ENCODE measurements at regions not wholly inside any gene's neighbourhood (a gene's known extent, or its start where the extent isn't known, plus 50 kb on each side); places are given as distances from the start of the nearest gene placed in this dataset.

- Histone ChIP-seq H3K4me1 (peaks cover 0 to 8% (median 0%) of the 10 kb centered on the region in 6 donors), H3K36me3 (no peaks in the 10 kb centered on the region), H3K27me3 (replicated peaks in 1 of 7) (no peaks in the 10 kb centered on the region), H3K27ac (no peak overlapping the region), H3K9me3 (no peaks in the 10 kb centered on the region), H3K4me3 (no peak overlapping the region)
- DNase-seq, result no peak
- intact Hi-C loops (cut with DNase I; ENCODE audit: low total_unique reads), result loop anchor here (5.0 to 10.0 kb wide), 2 partner anchors 154 to 921 kb away; no protein-coding TSS in a partner anchor
- no peak for TF ChIP-seq POLR2A (IDR thresholded peaks at IDR 0.05)
- WGBS, 5 donors, result 43 to 86% (median 76%) methylated on average over 3 of the region's 3 CpGs
Observed at GRCh38 chr5:82640916-82641315, 362.8 kb upstream of the RPS23 start.

GRCh38 chr5:82639393-82640144 is 361.4 kb upstream of the RPS23 start:
- Histone ChIP-seq H3K4me3 (no peak overlapping the region), H3K4me1 (peaks cover 0 to 8% (median 0%) of the 10 kb centered on the region in 6 donors), H3K27ac (no peak overlapping the region), H3K9me3 (no peaks in the 10 kb centered on the region), H3K27me3 (replicated peaks in 1 of 7) (no peaks in the 10 kb centered on the region), H3K36me3 (no peaks in the 10 kb centered on the region)
- no peak for DNase-seq
- TF ChIP-seq, protein P1, sequence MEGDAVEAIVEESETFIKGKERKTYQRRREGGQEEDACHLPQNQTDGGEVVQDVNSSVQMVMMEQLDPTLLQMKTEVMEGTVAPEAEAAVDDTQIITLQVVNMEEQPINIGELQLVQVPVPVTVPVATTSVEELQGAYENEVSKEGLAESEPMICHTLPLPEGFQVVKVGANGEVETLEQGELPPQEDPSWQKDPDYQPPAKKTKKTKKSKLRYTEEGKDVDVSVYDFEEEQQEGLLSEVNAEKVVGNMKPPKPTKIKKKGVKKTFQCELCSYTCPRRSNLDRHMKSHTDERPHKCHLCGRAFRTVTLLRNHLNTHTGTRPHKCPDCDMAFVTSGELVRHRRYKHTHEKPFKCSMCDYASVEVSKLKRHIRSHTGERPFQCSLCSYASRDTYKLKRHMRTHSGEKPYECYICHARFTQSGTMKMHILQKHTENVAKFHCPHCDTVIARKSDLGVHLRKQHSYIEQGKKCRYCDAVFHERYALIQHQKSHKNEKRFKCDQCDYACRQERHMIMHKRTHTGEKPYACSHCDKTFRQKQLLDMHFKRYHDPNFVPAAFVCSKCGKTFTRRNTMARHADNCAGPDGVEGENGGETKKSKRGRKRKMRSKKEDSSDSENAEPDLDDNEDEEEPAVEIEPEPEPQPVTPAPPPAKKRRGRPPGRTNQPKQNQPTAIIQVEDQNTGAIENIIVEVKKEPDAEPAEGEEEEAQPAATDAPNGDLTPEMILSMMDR (IDR thresholded peaks at IDR 0.05 in 8 of 11, conservative IDR thresholded peaks at IDR 0.05 in 3 of 11), result no peak
- TF ChIP-seq POLR2AphosphoS5 (IDR thresholded peaks at IDR 0.05), result no peak
- no peak for TF ChIP-seq POLR2A (IDR thresholded peaks at IDR 0.05)
- 65 to 85% (median 78%) methylated on average over 2 of the region's 2 CpGs for WGBS, 5 donors
- intact Hi-C loops (cut with DNase I; ENCODE audit: low total_unique reads), result loop anchor here (5.0 to 10.0 kb wide), 2 partner anchors 155 to 923 kb away; no protein-coding TSS in a partner anchor

- no peak for TF ChIP-seq POLR2AphosphoS5 (IDR thresholded peaks at IDR 0.05)
- no peak for TF ChIP-seq POLR2A (IDR thresholded peaks at IDR 0.05)
- TF ChIP-seq, protein P1 (IDR thresholded peaks at IDR 0.05 in 8 of 11, conservative IDR thresholded peaks at IDR 0.05 in 3 of 11), result no peak
- Histone ChIP-seq H3K27me3 (replicated peaks in 1 of 7) (no peaks in the 10 kb centered on the region), H3K9me3 (no peaks in the 10 kb centered on the region), H3K36me3 (no peaks in the 10 kb centered on the region), H3K27ac (no peak overlapping the region), H3K4me3 (no peak overlapping the region), H3K4me1 (peaks cover 0 to 7% (median 0%) of the 10 kb centered on the region in 6 donors)
- WGBS, 5 donors, result 59 to 88% (median 70%) methylated on average over 1 of the region's 1 CpG
- no peak for DNase-seq
- intact Hi-C loops (cut with DNase I; ENCODE audit: low total_unique reads), result no loop called here
Observed at GRCh38 chr5:82636591-82636990, 358.4 kb upstream of the RPS23 start.

- TF ChIP-seq POLR2AphosphoS5 (IDR thresholded peaks at IDR 0.05) (no peak), POLR2A (IDR thresholded peaks at IDR 0.05) (no peak)
- TF ChIP-seq, protein P1 (IDR thresholded peaks at IDR 0.05 in 8 of 11, conservative IDR thresholded peaks at IDR 0.05 in 3 of 11), result no peak
- H3K36me3 ChIP-seq, result no peaks in the 10 kb centered on the region
- no peaks in the 10 kb centered on the region for H3K9me3 ChIP-seq
- no peak overlapping the region for H3K4me3 ChIP-seq
- H3K27ac ChIP-seq, result no peak overlapping the region
- no peak for DNase-seq
- intact Hi-C loops (cut with DNase I; ENCODE audit: low total_unique reads), result no loop called here
- 71 to 83% (median 79%) methylated on average over 4 of the region's 4 CpGs for WGBS, 5 donors
- H3K4me1 ChIP-seq, result no peaks in the 10 kb centered on the region
- H3K27me3 ChIP-seq (replicated peaks in 1 of 7), result no peaks in the 10 kb centered on the region
Observed at GRCh38 chr5:82635561-82636288, 357.6 kb upstream of the RPS23 start.
